Left lung (tissue), 4 donors: ENCODE measurements at regions not wholly inside any gene's neighbourhood (a gene's known extent, or its start where the extent isn't known, plus 50 kb on each side); places are given as distances from the start of the nearest gene placed in this dataset.
A peak's percentile ranks its signal among the peaks of the same experiment; 100 is the strongest.
"Not testable (repeated sequence)": the region's sequence is repeated elsewhere in the genome, so short reads cannot be mapped to it uniquely, and the experiment has no call there.

Experiments used
- ATAC-seq: fragments of 200-7000 bp; cut with Tn5 transposase; one replicate; pipeline ENCODE4 v1.9.1; 2020; ENCODE audit warnings: moderate library complexity
- DNase-seq, 4 donors: peaks; one replicate each; pipeline ENCODE4 v3.0.0-alpha.2; 2013 to 2020
- H3K27ac ChIP-seq, 2 donors: fragments of 200-600 bp; sonication (generic) in 1 of 2; one replicate each; pipeline versions ENCODE4 v1.5.0 to v1.8.0; 2020 to 2021
- H3K27me3 ChIP-seq, 2 donors: fragments of 200-600 bp; sonication (generic) in 1 of 2; one replicate each; pipeline versions ENCODE4 v1.5.0 to v1.8.0; 2020 to 2021
- H3K36me3 ChIP-seq, 2 donors: fragments of 200-600 bp; sonication (generic) in 1 of 2; one replicate each; pipeline versions ENCODE4 v1.5.0 to v1.8.0; 2020 to 2021
- H3K4me1 ChIP-seq, 2 donors: fragments of 200-600 bp; one replicate each; pipeline ENCODE4 v1.8.0; 2021
- H3K4me3 ChIP-seq, 2 donors: fragments of 200-600 bp; sonication (generic) in 1 of 2; one replicate each; pipeline versions ENCODE4 v1.5.0 to v1.8.0; 2020 to 2021; ENCODE audit warnings: mild to moderate bottlenecking in 1 of 2
- H3K9me3 ChIP-seq, 2 donors: fragments of 200-600 bp; sonication (generic) in 1 of 2; one replicate each; pipeline versions ENCODE4 v1.5.0 to v1.8.0; 2020 to 2021
- CTCF ChIP-seq, 2 donors: fragments of 200-600 bp; sonication (generic) in 1 of 2; IDR thresholded peaks; one replicate each; pipeline versions ENCODE4 v1.5.0 to v1.8.0; 2021; ENCODE audit warnings: antibody characterized with exemption in 2 of 2
- intact Hi-C, 2 donors: fragments of 100-400 bp; cut with DNase I; formaldehyde crosslinking; loops; one replicate each; pipeline versions ENCODE4 v1.11.2 to v1.14.2; 2022
- donor health status: DM: no; HTN: yes; CAD: no.
- donor health status: DM: no; HTN: no; CAD: no.

- no peaks in the 10 kb centered on the region for H3K9me3 ChIP-seq
- no peak overlapping the region for H3K27ac ChIP-seq
- intact Hi-C loops: no loop called here
- H3K4me1 ChIP-seq: no peaks in the 10 kb centered on the region
- no peak overlapping the region for H3K4me3 ChIP-seq
- ATAC-seq: no peak
- no peaks in the 10 kb centered on the region for H3K36me3 ChIP-seq
- DNase-seq: no peak
- no peak for TF ChIP-seq CTCF (IDR thresholded peaks at IDR 0.05)
- no peaks in the 10 kb centered on the region for H3K27me3 ChIP-seq
These were observed 144.5 kb upstream of the SMYD2 start for GRCh38 chr1:214136324-214136919.

GRCh38 chr1:214141486-214141885 lies 139.5 kb upstream of the SMYD2 start:
- DNase-seq (no peak), ATAC-seq (no peak)
- Histone ChIP-seq H3K36me3 (no peaks in the 10 kb centered on the region), H3K9me3 (no peaks in the 10 kb centered on the region), H3K27ac (no peak overlapping the region), H3K27me3 (no peaks in the 10 kb centered on the region), H3K4me3 (no peak overlapping the region), H3K4me1 (no peaks in the 10 kb centered on the region)
- intact Hi-C loops: no loop called here
- no peak for TF ChIP-seq CTCF (IDR thresholded peaks at IDR 0.05)

- H3K27ac ChIP-seq: no peak overlapping the region
- H3K9me3 ChIP-seq: no peaks in the 10 kb centered on the region
- H3K27me3 ChIP-seq: no peaks in the 10 kb centered on the region
- peak in 2 of 4 donors; percentile 63 to 68 for DNase-seq
- no peak overlapping the region for H3K4me3 ChIP-seq
- H3K36me3 ChIP-seq: no peaks in the 10 kb centered on the region
- no peak for TF ChIP-seq CTCF (IDR thresholded peaks at IDR 0.05)
- no peak for ATAC-seq
- no peaks in the 10 kb centered on the region for H3K4me1 ChIP-seq
- intact Hi-C loops: no loop called here
These were observed 137.7 kb upstream of the SMYD2 start for GRCh38 chr1:214143006-214143992.

GRCh38 chr1:214144521-214144920 lies 136.4 kb upstream of the SMYD2 start:
- DNase-seq, ATAC-seq, H3K27ac ChIP-seq, H3K9me3 ChIP-seq, H3K4me1 ChIP-seq, H3K27me3 ChIP-seq, intact Hi-C loops, H3K4me3 ChIP-seq, H3K36me3 ChIP-seq: not testable (repeated sequence)

GRCh38 chr1:214146523-214146922 lies 134.4 kb upstream of the SMYD2 start:
- Histone ChIP-seq H3K27ac (no peak overlapping the region), H3K4me3 (no peak overlapping the region), H3K4me1 (no peaks in the 10 kb centered on the region), H3K9me3 (no peaks in the 10 kb centered on the region), H3K27me3 (no peaks in the 10 kb centered on the region), H3K36me3 (no peaks in the 10 kb centered on the region)
- intact Hi-C loops: no loop called here
- ATAC-seq: no peak
- no peak for DNase-seq
- no peak for TF ChIP-seq CTCF (IDR thresholded peaks at IDR 0.05)
